Stomach (tissue), 4 donors: ENCODE measurements at regions not wholly inside any gene's neighbourhood (a gene's known extent, or its start where the extent isn't known, plus 50 kb on each side); places are given as distances from the start of the nearest gene placed in this dataset.

ENCODE experiments used
- CTCF ChIP-seq, 7 experiments: fragments of 450-650 bp in 4 of 7; fragments of 200-600 bp in 3 of 7; sonication (generic) in 3 of 7; IDR thresholded peaks; one replicate each; pipeline ENCODE4 v1.5.1; 2016 to 2019; ENCODE audit warnings: antibody characterized with exemption in 7 of 7, control low read depth in 2 of 7, mild to moderate bottlenecking in 1 of 7
- EP300 ChIP-seq: sonication (generic); formaldehyde crosslinking; IDR thresholded peaks from one replicate; pipeline ENCODE4 v1.6.1; 2017; ENCODE audit warnings: antibody characterized with exemption
- POLR2A ChIP-seq, 4 donors: fragments of 450-650 bp; IDR thresholded peaks; one replicate each; pipeline ENCODE4 v1.6.1; 2016; ENCODE audit warnings: antibody characterized with exemption in 4 of 4, control low read depth in 2 of 4, mild to moderate bottlenecking in 1 of 4, moderate library complexity in 1 of 4
- POLR2AphosphoS5 ChIP-seq, 3 donors: sonication (generic); formaldehyde crosslinking; IDR thresholded peaks; one replicate each; pipeline ENCODE4 v1.6.1; 2016; ENCODE audit warnings: antibody characterized with exemption in 3 of 3

DNA sequence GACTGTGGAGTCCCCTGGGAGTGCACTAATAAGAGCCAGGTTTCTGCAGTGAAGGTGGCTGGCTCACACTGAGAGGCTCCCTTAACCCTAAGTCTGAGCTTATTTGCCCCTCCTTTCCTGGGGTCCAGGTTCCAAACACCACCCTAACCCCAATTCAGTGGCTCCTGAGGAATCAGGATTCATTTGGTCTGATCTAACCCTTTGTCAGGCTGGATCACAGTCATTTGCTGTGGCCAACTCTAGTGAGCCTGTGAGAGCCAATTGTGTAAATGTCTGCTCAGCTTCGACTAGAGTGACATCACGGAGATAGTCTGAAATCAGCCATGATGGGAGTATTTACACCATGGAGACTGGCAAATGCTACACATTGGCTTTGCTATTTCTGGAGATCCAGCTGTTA, 73.7 kb upstream of the ACAN start:
- no peak for TF ChIP-seq CTCF (IDR thresholded peaks at IDR 0.05)
- TF ChIP-seq POLR2A (IDR thresholded peaks at IDR 0.05): no peak
- no peak for TF ChIP-seq EP300
- TF ChIP-seq POLR2AphosphoS5 (IDR thresholded peaks at IDR 0.05): no peak
